DMS 273 (cell line): ENCODE measurements at regions not wholly inside any gene's neighbourhood (a gene's known extent, or its start where the extent isn't known, plus 50 kb on each side); places are given as distances from the start of the nearest gene placed in this dataset.
A peak's percentile ranks its signal among the peaks of the same experiment; 100 is the strongest.
"Not testable (repeated sequence)": the region's sequence is repeated elsewhere in the genome, so short reads cannot be mapped to it uniquely, and the experiment has no call there.

Source experiments
- DNase-seq: peaks from one replicate; lab custom pipeline; 2025; ENCODE audit not compliant: unreplicated experiment; lab: John Stamatoyannopoulos, UW

GRCh38 chr11:67776852-67777520 is 102.6 kb upstream of the ALDH3B2 start:
- DNase-seq = no peak

GRCh38 chr11:67774175-67774574 is 99.8 kb upstream of the ALDH3B2 start:
- DNase-seq = not testable (repeated sequence)

- DNase-seq = not testable (repeated sequence)
Measured at GRCh38 chr11:67768001-67768730, 93.7 kb upstream of the ALDH3B2 start.

- DNase-seq = not testable (repeated sequence)
Measured at GRCh38 chr11:67761211-67761610, 86.8 kb upstream of the ALDH3B2 start.

- not testable (repeated sequence) for DNase-seq
Measured at GRCh38 chr11:67759321-67759720, 84.9 kb upstream of the ALDH3B2 start.

GRCh38 chr11:67758467-67758866 is 84.0 kb upstream of the ALDH3B2 start:
- DNase-seq = not testable (repeated sequence)

- DNase-seq = not testable (repeated sequence)
Measured at GRCh38 chr11:67758009-67758408, 83.6 kb upstream of the ALDH3B2 start.

- not testable (repeated sequence) for DNase-seq
Measured at GRCh38 chr11:67753820-67754219, 79.4 kb upstream of the ALDH3B2 start.

- DNase-seq = no peak
Measured at GRCh38 chr11:67745181-67745726, 70.8 kb upstream of the ALDH3B2 start.

GRCh38 chr11:67744231-67744630 is 69.8 kb upstream of the ALDH3B2 start:
- not testable (repeated sequence) for DNase-seq

- DNase-seq = not testable (repeated sequence)
Measured at GRCh38 chr11:67738231-67738630, 63.8 kb upstream of the ALDH3B2 start.

- not testable (repeated sequence) for DNase-seq
Measured at GRCh38 chr11:67737562-67738080, 63.2 kb upstream of the ALDH3B2 start.

GRCh38 chr11:67732045-67732787 is 57.8 kb upstream of the ALDH3B2 start:
- DNase-seq = peak; percentile 66

GRCh38 chr11:67731583-67731982 is 57.2 kb upstream of the ALDH3B2 start:
- DNase-seq = peak; percentile 1

- not testable (repeated sequence) for DNase-seq
Measured at GRCh38 chr11:67728163-67728571, 53.7 kb upstream of the ALDH3B2 start.

- DNase-seq = not testable (repeated sequence)
Measured at GRCh38 chr11:67727066-67728040, 52.9 kb upstream of the ALDH3B2 start.
